Fibroblast of skin of scalp (primary cell): ENCODE measurements at regions not wholly inside any gene's neighbourhood (a gene's known extent, or its start where the extent isn't known, plus 50 kb on each side); places are given as distances from the start of the nearest gene placed in this dataset.

Experiments used
- DNase-seq: peaks from one replicate; pipeline ENCODE4 v3.0.0-alpha.2; 2013

DNA sequence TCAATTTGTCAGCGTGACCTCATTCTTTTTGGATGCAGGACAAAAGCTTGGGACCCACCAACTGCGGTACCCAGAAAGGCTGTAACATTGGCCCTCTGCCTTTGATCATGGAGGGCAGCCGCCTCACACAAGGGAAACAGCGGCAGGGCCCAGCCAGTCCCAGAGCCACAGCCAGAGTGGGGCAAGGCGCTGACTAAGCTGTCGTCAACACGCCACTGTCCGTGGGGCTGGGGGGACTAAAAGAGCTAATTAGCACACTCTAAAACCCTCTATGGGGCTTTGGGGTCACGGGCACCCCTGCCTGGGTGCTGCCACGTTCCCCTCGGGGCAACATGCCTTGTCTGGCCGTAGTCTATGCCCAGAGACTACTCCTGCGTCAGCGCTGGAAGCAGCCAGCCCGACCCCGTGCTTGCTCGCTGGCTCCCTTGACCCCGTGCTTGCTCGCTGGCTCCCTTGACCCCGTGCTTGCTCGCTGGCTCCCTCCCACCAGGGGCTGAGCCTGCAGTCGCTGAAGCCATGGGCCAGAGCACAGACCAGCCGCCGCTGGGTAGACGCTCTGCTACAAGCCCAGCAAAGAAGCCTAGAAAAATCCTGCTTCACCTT is 598.4 kb downstream of the MBD2 start:
- no peak for DNase-seq

DNA sequence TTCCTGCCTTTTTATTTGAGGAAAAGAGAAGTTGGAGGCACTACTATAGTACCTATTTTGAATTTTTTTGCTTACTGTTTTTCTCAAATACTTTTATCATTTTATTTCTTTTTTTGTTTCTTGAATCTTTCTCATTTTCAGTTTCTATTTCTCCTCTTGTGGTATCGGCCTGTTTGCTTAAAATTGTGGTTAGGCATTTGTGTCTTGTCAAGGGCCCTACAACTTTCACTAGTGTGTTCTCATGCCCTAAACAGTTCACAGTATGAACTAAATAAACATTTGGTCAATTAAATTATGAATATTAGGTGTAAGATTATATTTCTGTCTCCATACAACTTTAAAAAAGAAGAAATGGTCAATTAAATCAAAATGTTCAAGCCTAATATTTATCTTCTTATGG is 613.5 kb downstream of the MBD2 start:
- DNase-seq, result no peak

DNA sequence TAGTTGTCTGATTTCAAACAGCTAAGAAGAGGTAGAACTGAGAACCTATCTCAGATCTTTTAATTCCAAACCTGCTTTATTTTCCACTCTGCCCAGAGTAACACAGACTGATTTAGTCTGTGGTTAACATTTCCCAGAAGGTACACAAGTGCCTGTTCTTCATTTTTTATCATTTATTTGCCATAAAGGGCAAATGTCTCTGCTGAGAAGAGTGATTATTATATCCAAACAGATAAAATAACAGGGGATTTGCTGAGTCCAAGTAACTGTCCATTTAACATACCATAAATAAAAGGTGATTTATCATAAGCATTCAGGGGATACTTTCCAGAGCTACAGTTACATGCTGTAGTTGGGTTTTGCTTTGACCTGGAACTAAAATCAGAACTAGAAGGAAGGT is 617.7 kb downstream of the MBD2 start:
- no peak for DNase-seq

DNA sequence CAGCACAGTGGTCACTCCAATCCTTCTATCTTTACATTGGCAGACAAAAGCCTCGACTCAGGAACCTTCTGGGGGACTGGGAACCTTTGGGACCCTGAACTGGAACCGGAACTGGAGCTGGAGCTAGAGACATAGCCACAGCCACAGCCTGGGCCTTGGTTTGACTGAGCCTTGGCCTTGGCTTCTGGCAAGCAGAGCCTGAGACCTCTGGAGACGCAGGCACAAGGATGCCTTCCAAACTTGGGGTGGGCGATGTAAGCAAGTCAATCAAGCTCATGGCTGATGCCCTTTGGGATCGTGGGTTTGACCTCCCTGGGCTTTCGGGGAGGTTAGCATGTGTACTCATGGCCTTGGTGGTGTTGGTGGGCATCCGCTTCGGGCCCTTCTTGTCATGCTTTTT is 619.3 kb downstream of the MBD2 start:
- no peak for DNase-seq

DNA sequence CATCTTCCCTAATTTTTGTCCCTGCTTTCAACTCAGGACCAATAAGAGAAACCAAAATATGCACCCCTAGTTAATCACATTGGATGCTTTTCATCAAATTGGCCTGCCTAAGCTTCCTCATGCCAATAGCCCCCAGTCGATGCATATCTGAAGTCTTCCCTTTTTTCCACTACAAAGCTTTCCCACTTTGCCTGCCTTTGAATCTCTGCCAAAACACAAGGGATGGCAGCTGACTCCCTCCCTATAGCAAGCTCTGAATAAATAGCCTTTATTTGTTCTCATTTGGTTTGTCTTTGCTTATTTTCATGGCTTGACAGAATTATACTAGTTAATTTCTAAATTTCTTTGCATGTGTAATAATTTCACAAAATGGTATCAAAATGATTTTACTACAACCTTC is 621.2 kb downstream of the MBD2 start:
- DNase-seq, result no peak

DNA sequence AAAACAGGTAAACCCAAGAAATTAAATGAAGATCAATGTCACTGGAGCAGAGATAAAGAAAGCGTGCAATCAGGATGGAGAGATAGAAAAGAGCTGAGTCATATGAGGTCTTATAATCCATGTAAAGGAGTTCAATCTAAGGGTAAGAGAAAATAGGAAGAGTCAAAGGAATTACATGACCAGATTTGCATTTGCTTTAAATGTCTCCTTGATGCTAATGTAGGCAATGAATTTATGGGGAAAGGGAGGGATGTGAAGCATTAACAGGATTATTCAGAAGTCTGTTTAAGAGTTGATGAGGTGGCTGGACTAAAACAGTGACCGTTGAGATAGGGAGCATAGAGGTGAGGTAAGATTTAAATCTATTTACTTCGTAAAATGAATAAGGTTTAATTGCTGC is 623.1 kb downstream of the MBD2 start:
- DNase-seq, result no peak

DNA sequence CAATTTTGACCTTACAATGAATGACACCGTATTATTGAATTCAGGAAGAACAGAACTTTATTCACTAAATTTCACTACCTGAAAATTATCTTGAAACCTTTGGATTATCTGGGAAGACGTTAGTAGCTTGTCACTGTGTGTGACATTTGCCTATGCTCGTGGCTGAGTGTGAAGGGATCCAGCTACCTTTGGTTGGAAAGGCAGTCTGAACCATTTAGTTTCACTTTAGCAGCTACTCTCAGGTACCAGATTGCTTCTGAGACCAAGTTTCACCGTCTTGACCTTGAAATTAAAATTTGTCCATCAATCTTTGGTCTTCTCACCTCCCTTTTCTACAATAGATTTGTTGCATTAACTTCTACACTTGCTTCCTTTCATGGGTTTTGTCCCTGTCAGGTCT is 637.5 kb downstream of the MBD2 start:
- no peak for DNase-seq
